ENCODE measurements at regions not wholly inside any gene's neighbourhood (a gene's known extent, or its start where the extent isn't known, plus 50 kb on each side); places are given as distances from the start of the nearest gene placed in this dataset.

DNA sequence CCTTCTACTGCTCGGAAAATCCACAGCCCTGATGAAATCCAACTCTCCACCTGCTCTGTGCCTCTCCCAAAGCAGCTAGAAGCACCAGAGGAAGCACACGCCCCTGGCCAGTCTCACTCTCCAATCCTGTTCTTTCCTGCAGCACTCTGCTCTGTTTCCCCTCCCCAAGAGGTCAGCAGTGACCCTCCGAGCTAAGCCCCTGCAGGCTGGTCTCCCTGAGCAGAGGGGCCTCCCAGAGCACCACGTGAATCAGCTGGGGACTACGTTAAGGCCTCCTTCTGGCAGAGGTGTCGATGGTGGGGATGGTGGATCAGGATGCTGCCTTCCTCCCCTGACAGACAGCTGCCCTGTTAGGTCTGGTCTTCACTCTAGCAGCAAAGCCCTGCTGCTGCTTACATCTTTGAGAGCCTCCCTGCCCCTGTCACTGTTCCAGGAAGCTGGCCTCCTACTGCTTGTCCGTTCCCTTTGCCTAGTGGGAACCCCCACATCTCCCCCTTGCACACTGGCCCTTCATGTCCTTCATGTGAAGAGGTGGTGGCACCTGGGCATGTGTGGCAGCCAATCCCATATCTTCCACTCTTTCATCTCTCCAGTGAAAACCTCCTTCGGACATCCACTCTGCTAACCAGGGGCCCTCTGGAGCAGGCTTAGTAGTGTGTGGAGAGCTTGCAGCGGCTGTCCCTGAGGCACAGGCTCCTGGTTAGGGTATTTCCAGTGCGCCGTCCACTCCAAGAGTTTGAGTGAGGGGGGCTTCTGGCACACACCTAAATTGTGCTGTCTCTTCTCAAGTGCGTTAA is 307.5 kb upstream of the HS6ST1 start:
- TF ChIP-seq, protein P1, sequence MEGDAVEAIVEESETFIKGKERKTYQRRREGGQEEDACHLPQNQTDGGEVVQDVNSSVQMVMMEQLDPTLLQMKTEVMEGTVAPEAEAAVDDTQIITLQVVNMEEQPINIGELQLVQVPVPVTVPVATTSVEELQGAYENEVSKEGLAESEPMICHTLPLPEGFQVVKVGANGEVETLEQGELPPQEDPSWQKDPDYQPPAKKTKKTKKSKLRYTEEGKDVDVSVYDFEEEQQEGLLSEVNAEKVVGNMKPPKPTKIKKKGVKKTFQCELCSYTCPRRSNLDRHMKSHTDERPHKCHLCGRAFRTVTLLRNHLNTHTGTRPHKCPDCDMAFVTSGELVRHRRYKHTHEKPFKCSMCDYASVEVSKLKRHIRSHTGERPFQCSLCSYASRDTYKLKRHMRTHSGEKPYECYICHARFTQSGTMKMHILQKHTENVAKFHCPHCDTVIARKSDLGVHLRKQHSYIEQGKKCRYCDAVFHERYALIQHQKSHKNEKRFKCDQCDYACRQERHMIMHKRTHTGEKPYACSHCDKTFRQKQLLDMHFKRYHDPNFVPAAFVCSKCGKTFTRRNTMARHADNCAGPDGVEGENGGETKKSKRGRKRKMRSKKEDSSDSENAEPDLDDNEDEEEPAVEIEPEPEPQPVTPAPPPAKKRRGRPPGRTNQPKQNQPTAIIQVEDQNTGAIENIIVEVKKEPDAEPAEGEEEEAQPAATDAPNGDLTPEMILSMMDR (conservative IDR thresholded peaks at IDR 0.05; ENCODE audit: low read depth, low read length), result no peak
- TF ChIP-seq EZH2phosphoT487 (IDR thresholded peaks at IDR 0.05; ENCODE audit: borderline replicate concordance, low read length) (no peak), EZH2 (IDR thresholded peaks at IDR 0.05; ENCODE audit: low read length, unreplicated experiment) (no peak)
